Tibial nerve (tissue), 4 donors: ENCODE measurements at regions not wholly inside any gene's neighbourhood (a gene's known extent, or its start where the extent isn't known, plus 50 kb on each side); places are given as distances from the start of the nearest gene placed in this dataset.

Experiments used
- DNase-seq, 2 donors: peaks; one replicate each; pipeline ENCODE4 v3.0.0-alpha.2; 2019; ENCODE audit warnings: low spot score in 2 of 2
- H3K27ac ChIP-seq, 4 donors: fragments of 200-600 bp; sonication (generic) in 3 of 4; one replicate each; pipeline ENCODE4 v1.5.1; 2017 to 2019; ENCODE audit warnings: mild to moderate bottlenecking in 1 of 4
- H3K27me3 ChIP-seq, 2 donors: fragments of 200-600 bp; sonication (generic) in 1 of 2; one replicate each; pipeline versions ENCODE4 v1.5.1 to v1.6.0; 2017 to 2019
- H3K36me3 ChIP-seq, 3 donors: fragments of 200-600 bp; sonication (generic); one replicate each; pipeline ENCODE4 v1.5.1; 2018 to 2019
- H3K4me1 ChIP-seq, 4 donors: fragments of 200-600 bp; sonication (generic) in 3 of 4; one replicate each; pipeline ENCODE4 v1.5.1; 2017 to 2019
- H3K4me3 ChIP-seq, 4 donors: fragments of 200-600 bp; sonication (generic) in 3 of 4; one replicate each; pipeline ENCODE4 v1.5.1; 2017 to 2019; ENCODE audit warnings: mild to moderate bottlenecking in 1 of 4, moderate library complexity in 1 of 4
- H3K9me3 ChIP-seq, 4 donors: fragments of 200-600 bp; sonication (generic) in 3 of 4; one replicate each; pipeline ENCODE4 v1.5.1; 2017 to 2019
- EP300 ChIP-seq, 2 donors: sonication (generic); formaldehyde crosslinking; IDR thresholded peaks; one replicate each; pipeline ENCODE4 v1.6.1; 2017; ENCODE audit warnings: antibody characterized with exemption in 2 of 2, mild to moderate bottlenecking in 1 of 2
- POLR2A ChIP-seq, 2 donors: fragments of 450-650 bp; IDR thresholded peaks; one replicate each; pipeline ENCODE4 v1.6.1; 2017; ENCODE audit warnings: antibody characterized with exemption in 2 of 2, mild to moderate bottlenecking in 2 of 2, moderate library complexity in 2 of 2
- WGBS, 2 donors: methylation state at CpG; one replicate each; pipeline ENCODE4 v1.1.5; 2018; 5-methylcytosine and 5-hydroxymethylcytosine counted together
- TF ChIP-seq, protein P1 (sequence below), 5 experiments: fragments of 200-600 bp in 3 of 5; fragments of 450-650 bp in 2 of 5; sonication (generic) in 3 of 5; IDR thresholded peaks; one replicate each; pipeline ENCODE4 v1.5.1; 2016 to 2019; ENCODE audit warnings: antibody characterized with exemption in 5 of 5, mild to moderate bottlenecking in 3 of 5, moderate library complexity in 2 of 5

- Histone ChIP-seq H3K9me3 (no peaks in the 10 kb centered on the region), H3K4me3 (peak overlapping the region in 2 of 4 donors; percentile 6 to 30), H3K27me3 (peaks cover 0 to 44% of the 10 kb centered on the region in 2 donors), H3K4me1 (peaks cover 0 to 13% (median 7%) of the 10 kb centered on the region in 4 donors), H3K36me3 (no peaks in the 10 kb centered on the region), H3K27ac (no peak overlapping the region)
- 2 to 6% methylated on average over 3 to 48 of the region's 66 CpGs for WGBS, 2 donors
- TF ChIP-seq POLR2A (IDR thresholded peaks at IDR 0.05) (no peak), EP300 (IDR thresholded peaks at IDR 0.05) (no peak)
- TF ChIP-seq, protein P1, sequence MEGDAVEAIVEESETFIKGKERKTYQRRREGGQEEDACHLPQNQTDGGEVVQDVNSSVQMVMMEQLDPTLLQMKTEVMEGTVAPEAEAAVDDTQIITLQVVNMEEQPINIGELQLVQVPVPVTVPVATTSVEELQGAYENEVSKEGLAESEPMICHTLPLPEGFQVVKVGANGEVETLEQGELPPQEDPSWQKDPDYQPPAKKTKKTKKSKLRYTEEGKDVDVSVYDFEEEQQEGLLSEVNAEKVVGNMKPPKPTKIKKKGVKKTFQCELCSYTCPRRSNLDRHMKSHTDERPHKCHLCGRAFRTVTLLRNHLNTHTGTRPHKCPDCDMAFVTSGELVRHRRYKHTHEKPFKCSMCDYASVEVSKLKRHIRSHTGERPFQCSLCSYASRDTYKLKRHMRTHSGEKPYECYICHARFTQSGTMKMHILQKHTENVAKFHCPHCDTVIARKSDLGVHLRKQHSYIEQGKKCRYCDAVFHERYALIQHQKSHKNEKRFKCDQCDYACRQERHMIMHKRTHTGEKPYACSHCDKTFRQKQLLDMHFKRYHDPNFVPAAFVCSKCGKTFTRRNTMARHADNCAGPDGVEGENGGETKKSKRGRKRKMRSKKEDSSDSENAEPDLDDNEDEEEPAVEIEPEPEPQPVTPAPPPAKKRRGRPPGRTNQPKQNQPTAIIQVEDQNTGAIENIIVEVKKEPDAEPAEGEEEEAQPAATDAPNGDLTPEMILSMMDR (IDR thresholded peaks at IDR 0.05) = no peak
- no peak for DNase-seq
Observed at GRCh38 chr14:104461676-104462449, 117.7 kb upstream of the C14orf180 start.

- WGBS, 2 donors = 64 to 65% methylated on average over 16 of the region's 16 CpGs
- Histone ChIP-seq H3K27me3 (peaks cover 0 to 44% of the 10 kb centered on the region in 2 donors), H3K4me1 (peaks cover 0 to 13% (median 7%) of the 10 kb centered on the region in 4 donors), H3K27ac (no peak overlapping the region), H3K9me3 (no peaks in the 10 kb centered on the region), H3K36me3 (no peaks in the 10 kb centered on the region), H3K4me3 (no peak overlapping the region)
- DNase-seq = no peak
- TF ChIP-seq EP300 (IDR thresholded peaks at IDR 0.05) (no peak), POLR2A (IDR thresholded peaks at IDR 0.05) (no peak)
- TF ChIP-seq, protein P1 (IDR thresholded peaks at IDR 0.05) = no peak
Observed at GRCh38 chr14:104462651-104463630, 116.6 kb upstream of the C14orf180 start.

GRCh38 chr14:104464907-104465306, 114.7 kb upstream of the C14orf180 start:
- TF ChIP-seq EP300 (IDR thresholded peaks at IDR 0.05) (no peak), POLR2A (IDR thresholded peaks at IDR 0.05) (no peak)
- TF ChIP-seq, protein P1 (IDR thresholded peaks at IDR 0.05) = no peak
- no peaks in the 10 kb centered on the region for H3K9me3 ChIP-seq
- WGBS, 2 donors = 93 to 95% methylated on average over 6 of the region's 6 CpGs
- H3K36me3 ChIP-seq = no peaks in the 10 kb centered on the region
- DNase-seq = no peak
- no peak overlapping the region for H3K27ac ChIP-seq
- peaks cover 0 to 44% of the 10 kb centered on the region in 2 donors for H3K27me3 ChIP-seq
- no peak overlapping the region for H3K4me3 ChIP-seq
- peaks cover 0 to 13% (median 7%) of the 10 kb centered on the region in 4 donors for H3K4me1 ChIP-seq

- TF ChIP-seq EP300 (IDR thresholded peaks at IDR 0.05) (no peak), POLR2A (IDR thresholded peaks at IDR 0.05) (no peak)
- TF ChIP-seq, protein P1 (IDR thresholded peaks at IDR 0.05) = no peak
- WGBS, 2 donors = 70 to 77% methylated on average over 8 of the region's 8 CpGs
- DNase-seq = no peak
- Histone ChIP-seq H3K4me1 (peaks cover 0 to 13% (median 7%) of the 10 kb centered on the region in 4 donors), H3K36me3 (no peaks in the 10 kb centered on the region), H3K9me3 (no peaks in the 10 kb centered on the region), H3K4me3 (no peak overlapping the region), H3K27me3 (peaks cover 0 to 43% of the 10 kb centered on the region in 2 donors), H3K27ac (no peak overlapping the region)
Observed at GRCh38 chr14:104465482-104466390, 113.8 kb upstream of the C14orf180 start.
